HG02588 (cell line): ENCODE measurements at regions not wholly inside any gene's neighbourhood (a gene's known extent, or its start where the extent isn't known, plus 50 kb on each side); places are given as distances from the start of the nearest gene placed in this dataset.
"Not testable (repeated sequence)": the region's sequence is repeated elsewhere in the genome, so short reads cannot be mapped to it uniquely, and the experiment has no call there.

ENCODE experiments used
- ATAC-seq: cut with Tn5 transposase; IDR thresholded peaks from one replicate; pipeline ENCODE4 v1.9.1; 2021; ENCODE audit warnings: mild to moderate bottlenecking, moderate library complexity; ENCODE audit not compliant: unreplicated experiment

GRCh38 chr5:99763021-99763774, 772.0 kb upstream of the FAM174A start:
- no peak for ATAC-seq

- no peak for ATAC-seq
Observed at GRCh38 chr5:99747342-99747741, 787.8 kb upstream of the FAM174A start.

- not testable (repeated sequence) for ATAC-seq
Observed at GRCh38 chr5:99733146-99733545, 802.0 kb upstream of the FAM174A start.

- ATAC-seq: not testable (repeated sequence)
Observed at GRCh38 chr5:99730653-99731052, 801.8 kb upstream of the CHD1 start.

GRCh38 chr5:99724732-99725290, 796.0 kb upstream of the CHD1 start:
- no peak for ATAC-seq

GRCh38 chr5:99721506-99721905, 792.7 kb upstream of the CHD1 start:
- no peak for ATAC-seq

GRCh38 chr5:99715921-99716320, 787.1 kb upstream of the CHD1 start:
- ATAC-seq: no peak

GRCh38 chr5:99706160-99706559, 777.4 kb upstream of the CHD1 start:
- ATAC-seq: no peak

GRCh38 chr5:99702565-99702964, 773.8 kb upstream of the CHD1 start:
- no peak for ATAC-seq

GRCh38 chr5:99694884-99695283, 766.1 kb upstream of the CHD1 start:
- no peak for ATAC-seq

- no peak for ATAC-seq
Observed at GRCh38 chr5:99686538-99686937, 757.7 kb upstream of the CHD1 start.

GRCh38 chr5:99675974-99676373, 747.2 kb upstream of the CHD1 start:
- ATAC-seq: no peak

GRCh38 chr5:99674101-99674500, 745.3 kb upstream of the CHD1 start:
- no peak for ATAC-seq

- no peak for ATAC-seq
Observed at GRCh38 chr5:99664972-99665371, 736.2 kb upstream of the CHD1 start.

- ATAC-seq: no peak
Observed at GRCh38 chr5:99651298-99651697, 722.5 kb upstream of the CHD1 start.

- no peak for ATAC-seq
Observed at GRCh38 chr5:99646011-99646647, 717.3 kb upstream of the CHD1 start.

- no peak for ATAC-seq
Observed at GRCh38 chr5:99644822-99645221, 716.0 kb upstream of the CHD1 start.

- ATAC-seq: no peak
Observed at GRCh38 chr5:99640646-99641045, 711.8 kb upstream of the CHD1 start.

GRCh38 chr5:99639905-99640304, 711.1 kb upstream of the CHD1 start:
- ATAC-seq: no peak

- no peak for ATAC-seq
Observed at GRCh38 chr5:99636663-99637062, 707.9 kb upstream of the CHD1 start.

GRCh38 chr5:99621772-99622681, 693.2 kb upstream of the CHD1 start:
- no peak for ATAC-seq
